ENCODE measurements at regions not wholly inside any gene's neighbourhood (a gene's known extent, or its start where the extent isn't known, plus 50 kb on each side); places are given as distances from the start of the nearest gene placed in this dataset.

- no peaks in the 10 kb centered on the region for H3K9me3 Mint-ChIP-seq
- H3K4me1 Mint-ChIP-seq (ENCODE audit: low read depth), result peaks cover 4% of the 10 kb centered on the region
- H3K27ac Mint-ChIP-seq, result no peak overlapping the region
- no peak for DNase-seq
- H3K27me3 Mint-ChIP-seq, result no peaks in the 10 kb centered on the region
- no peak overlapping the region for H3K4me3 Mint-ChIP-seq
- no peaks in the 10 kb centered on the region for H3K36me3 Mint-ChIP-seq (ENCODE audit: low read depth)
Measured at GRCh38 chr12:59182658-59183455, 262.6 kb upstream of the LRIG3 start.

GRCh38 chr12:59182191-59182590, 261.9 kb upstream of the LRIG3 start:
- no peaks in the 10 kb centered on the region for H3K27me3 Mint-ChIP-seq
- H3K4me3 Mint-ChIP-seq, result no peak overlapping the region
- H3K27ac Mint-ChIP-seq, result no peak overlapping the region
- H3K4me1 Mint-ChIP-seq (ENCODE audit: low read depth), result peaks cover 4% of the 10 kb centered on the region
- H3K36me3 Mint-ChIP-seq (ENCODE audit: low read depth), result no peaks in the 10 kb centered on the region
- peaks cover 2% of the 10 kb centered on the region for H3K9me3 Mint-ChIP-seq
- DNase-seq, result no peak

- H3K27me3 Mint-ChIP-seq, result no peaks in the 10 kb centered on the region
- H3K27ac Mint-ChIP-seq, result no peak overlapping the region
- no peaks in the 10 kb centered on the region for H3K36me3 Mint-ChIP-seq (ENCODE audit: low read depth)
- no peak overlapping the region for H3K4me3 Mint-ChIP-seq
- no peak for DNase-seq
- peaks cover 4% of the 10 kb centered on the region for H3K4me1 Mint-ChIP-seq (ENCODE audit: low read depth)
- H3K9me3 Mint-ChIP-seq, result peaks cover 2% of the 10 kb centered on the region
Measured at GRCh38 chr12:59181196-59181777, 261.0 kb upstream of the LRIG3 start.

- Mint-ChIP-seq H3K27me3 (no peaks in the 10 kb centered on the region), H3K4me1 (ENCODE audit: low read depth) (peaks cover 4% of the 10 kb centered on the region), H3K36me3 (ENCODE audit: low read depth) (no peaks in the 10 kb centered on the region), H3K4me3 (no peak overlapping the region), H3K9me3 (peaks cover 2% of the 10 kb centered on the region), H3K27ac (no peak overlapping the region)
- DNase-seq, result no peak
Measured at GRCh38 chr12:59179231-59179630, 258.9 kb upstream of the LRIG3 start.

GRCh38 chr12:59173695-59174094, 253.4 kb upstream of the LRIG3 start:
- no peak overlapping the region for H3K27ac Mint-ChIP-seq
- no peaks in the 10 kb centered on the region for H3K4me1 Mint-ChIP-seq (ENCODE audit: low read depth)
- no peak overlapping the region for H3K4me3 Mint-ChIP-seq
- no peaks in the 10 kb centered on the region for H3K27me3 Mint-ChIP-seq
- H3K36me3 Mint-ChIP-seq (ENCODE audit: low read depth), result no peaks in the 10 kb centered on the region
- no peak for DNase-seq
- peaks cover 2% of the 10 kb centered on the region for H3K9me3 Mint-ChIP-seq

- DNase-seq, result no peak
- Mint-ChIP-seq H3K36me3 (ENCODE audit: low read depth) (no peaks in the 10 kb centered on the region), H3K4me1 (ENCODE audit: low read depth) (no peaks in the 10 kb centered on the region), H3K27ac (no peak overlapping the region), H3K27me3 (no peaks in the 10 kb centered on the region), H3K9me3 (no peaks in the 10 kb centered on the region), H3K4me3 (no peak overlapping the region)
Measured at GRCh38 chr12:59168647-59169046, 248.3 kb upstream of the LRIG3 start.

GRCh38 chr12:59166457-59166856, 246.2 kb upstream of the LRIG3 start:
- no peaks in the 10 kb centered on the region for H3K27me3 Mint-ChIP-seq
- no peak overlapping the region for H3K4me3 Mint-ChIP-seq

GRCh38 chr12:59164991-59165718, 244.9 kb upstream of the LRIG3 start:
- H3K4me1 Mint-ChIP-seq (ENCODE audit: low read depth), result no peaks in the 10 kb centered on the region
- no peak overlapping the region for H3K27ac Mint-ChIP-seq
- H3K4me3 Mint-ChIP-seq, result no peak overlapping the region
- no peaks in the 10 kb centered on the region for H3K27me3 Mint-ChIP-seq
- H3K9me3 Mint-ChIP-seq, result no peaks in the 10 kb centered on the region
- H3K36me3 Mint-ChIP-seq (ENCODE audit: low read depth), result no peaks in the 10 kb centered on the region
- DNase-seq, result no peak

More at GRCh38 chr12:59166457-59166856, 246.2 kb upstream of the LRIG3 start:
- Mint-ChIP-seq H3K36me3 (ENCODE audit: low read depth) (no peaks in the 10 kb centered on the region), H3K27ac (no peak overlapping the region), H3K4me1 (ENCODE audit: low read depth) (no peaks in the 10 kb centered on the region), H3K9me3 (no peaks in the 10 kb centered on the region)
- no peak for DNase-seq

- Mint-ChIP-seq H3K9me3 (no peaks in the 10 kb centered on the region), H3K27ac (no peak overlapping the region), H3K4me1 (ENCODE audit: low read depth) (no peaks in the 10 kb centered on the region), H3K4me3 (no peak overlapping the region), H3K27me3 (no peaks in the 10 kb centered on the region), H3K36me3 (ENCODE audit: low read depth) (no peaks in the 10 kb centered on the region)
- no peak for DNase-seq
Measured at GRCh38 chr12:59164226-59164625, 243.9 kb upstream of the LRIG3 start.

GRCh38 chr12:59158681-59159080, 238.4 kb upstream of the LRIG3 start:
- Mint-ChIP-seq H3K4me3 (no peak overlapping the region), H3K9me3 (peaks cover 9% of the 10 kb centered on the region), H3K4me1 (ENCODE audit: low read depth) (no peaks in the 10 kb centered on the region), H3K27me3 (no peaks in the 10 kb centered on the region), H3K27ac (no peak overlapping the region), H3K36me3 (ENCODE audit: low read depth) (no peaks in the 10 kb centered on the region)
- no peak for DNase-seq

GRCh38 chr12:59158066-59158465, 237.8 kb upstream of the LRIG3 start:
- H3K27me3 Mint-ChIP-seq, result no peaks in the 10 kb centered on the region
- H3K9me3 Mint-ChIP-seq, result peaks cover 9% of the 10 kb centered on the region
- no peaks in the 10 kb centered on the region for H3K4me1 Mint-ChIP-seq (ENCODE audit: low read depth)
- no peak overlapping the region for H3K27ac Mint-ChIP-seq
- DNase-seq, result no peak
- no peak overlapping the region for H3K4me3 Mint-ChIP-seq
- H3K36me3 Mint-ChIP-seq (ENCODE audit: low read depth), result no peaks in the 10 kb centered on the region

- Mint-ChIP-seq H3K27ac (no peak overlapping the region), H3K4me3 (no peak overlapping the region), H3K36me3 (ENCODE audit: low read depth) (no peaks in the 10 kb centered on the region), H3K9me3 (peaks cover 9% of the 10 kb centered on the region), H3K4me1 (ENCODE audit: low read depth) (no peaks in the 10 kb centered on the region), H3K27me3 (no peaks in the 10 kb centered on the region)
- DNase-seq, result no peak
Measured at GRCh38 chr12:59155448-59155847, 235.1 kb upstream of the LRIG3 start.

GRCh38 chr12:59151243-59151642, 230.9 kb upstream of the LRIG3 start:
- Mint-ChIP-seq H3K27ac (no peak overlapping the region), H3K9me3 (peaks cover 6% of the 10 kb centered on the region), H3K4me3 (no peak overlapping the region), H3K27me3 (no peaks in the 10 kb centered on the region), H3K36me3 (ENCODE audit: low read depth) (no peaks in the 10 kb centered on the region), H3K4me1 (ENCODE audit: low read depth) (no peaks in the 10 kb centered on the region)
- DNase-seq, result no peak

- Mint-ChIP-seq H3K27ac (no peak overlapping the region), H3K4me3 (no peak overlapping the region), H3K9me3 (peaks cover 4% of the 10 kb centered on the region), H3K4me1 (ENCODE audit: low read depth) (no peaks in the 10 kb centered on the region), H3K27me3 (no peaks in the 10 kb centered on the region), H3K36me3 (ENCODE audit: low read depth) (no peaks in the 10 kb centered on the region)
- no peak for DNase-seq
Measured at GRCh38 chr12:59149995-59150642, 229.8 kb upstream of the LRIG3 start.

All from activated T-cell treated with anti-CD3 and anti-CD28 coated beads, Interleukin-2, amount 50 U/mL, for 24 hours (primary cell).